GM18951 (cell line): ENCODE measurements at regions not wholly inside any gene's neighbourhood (a gene's known extent, or its start where the extent isn't known, plus 50 kb on each side); places are given as distances from the start of the nearest gene placed in this dataset.
"Not testable (repeated sequence)": the region's sequence is repeated elsewhere in the genome, so short reads cannot be mapped to it uniquely, and the experiment has no call there.

Experiments
- in situ Hi-C: fragments of 300-500 bp; cut with MboI; formaldehyde crosslinking; loops from one replicate; pipeline ENCODE4 v1.12.0; 2022; ENCODE audit warnings: low sequenced_read_pairs, mixed read lengths, inconsistent platforms; ENCODE audit not compliant: unreplicated experiment

DNA sequence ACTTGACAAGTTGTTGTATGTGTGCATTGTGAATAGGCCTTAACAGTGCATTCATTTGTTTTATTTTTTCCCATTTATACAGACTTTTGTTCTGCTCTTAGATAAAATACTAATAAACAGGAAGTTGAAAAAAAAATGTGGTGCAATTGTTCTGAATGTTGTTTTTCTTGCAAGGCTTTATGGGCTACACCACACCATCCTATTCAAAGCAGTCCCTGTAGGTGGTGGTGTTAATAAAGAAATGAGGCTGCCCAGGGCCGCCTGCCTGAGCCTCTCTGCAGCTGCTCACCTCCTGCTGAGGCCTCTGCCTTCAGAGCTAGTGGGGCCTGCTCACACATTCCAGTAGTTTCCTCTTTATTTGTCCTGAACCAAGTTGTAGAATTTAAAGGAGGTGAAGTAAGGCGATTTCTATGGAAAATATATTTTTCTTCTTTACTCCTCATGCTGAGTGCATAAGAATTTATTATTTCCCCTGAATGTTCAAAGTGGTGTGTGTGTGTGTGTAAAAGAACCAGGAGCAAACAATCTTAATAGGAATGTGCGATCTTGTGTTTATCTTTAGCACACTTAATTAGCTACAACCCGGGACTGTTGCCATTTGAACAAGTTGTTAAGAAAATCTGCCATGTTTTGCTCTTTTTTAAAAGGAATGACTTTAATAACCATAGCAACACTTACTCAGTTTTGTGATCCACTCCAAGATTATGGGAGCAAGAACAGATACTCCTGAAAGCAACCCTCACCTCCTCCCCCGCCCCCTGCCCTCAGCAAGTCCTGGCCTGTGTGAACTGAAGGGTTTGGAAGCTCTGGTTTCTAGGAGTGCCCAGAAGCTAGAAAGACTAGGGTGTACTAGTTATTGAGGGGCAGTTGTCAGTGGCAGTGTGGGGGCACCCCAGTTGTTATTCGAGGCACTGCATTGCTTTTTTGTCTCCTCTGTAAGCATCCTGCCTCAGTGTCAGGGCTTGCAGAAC, 251.6 kb upstream of the PLGLB2 start:
- in situ Hi-C loops = loop anchor here (25.0 kb wide), 1 partner anchor 516 kb away; the partner anchor contains the start of gene RNU2-63P

DNA sequence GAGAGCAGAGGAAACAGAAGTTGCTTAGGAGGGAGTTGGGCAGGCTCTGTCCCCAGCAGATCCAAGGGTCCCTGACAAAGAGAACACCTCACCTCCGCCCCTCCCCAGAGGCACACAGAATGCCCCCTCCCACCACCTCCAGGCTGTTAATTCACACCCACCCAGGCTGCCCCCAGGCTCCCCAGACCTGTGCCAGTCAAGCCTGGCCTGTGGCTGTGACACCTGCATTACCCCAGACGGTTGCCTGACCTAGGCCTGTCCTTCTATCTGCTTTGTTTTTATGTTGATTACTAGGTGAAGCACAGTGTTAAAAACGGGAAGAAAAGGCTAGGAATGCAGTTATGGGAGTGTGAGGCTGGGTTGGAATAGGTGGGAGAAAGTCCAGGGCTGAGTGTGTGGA, 250.8 kb upstream of the PLGLB2 start:
- in situ Hi-C loops = loop anchor here (25.0 kb wide), 1 partner anchor 515 kb away; the partner anchor contains the start of gene RNU2-63P

DNA sequence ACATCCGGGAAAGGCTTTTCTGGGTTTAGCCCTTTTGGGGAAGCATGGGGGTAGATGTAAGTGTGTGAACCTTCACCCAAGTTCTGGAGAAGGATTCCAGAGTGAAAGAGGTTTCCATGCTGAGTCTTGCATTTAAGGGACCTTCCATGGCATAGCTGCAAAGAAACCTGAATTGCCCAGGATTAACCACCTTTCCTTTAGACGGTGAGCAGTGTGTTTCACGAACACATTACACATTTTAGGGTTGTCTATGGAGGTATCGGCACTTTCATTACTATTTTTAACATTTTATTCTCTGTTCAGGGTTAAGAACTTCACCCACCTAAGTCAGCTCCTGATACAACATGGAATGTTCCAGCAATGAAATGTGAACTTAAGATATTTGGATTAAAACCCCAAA, 250.2 kb upstream of the PLGLB2 start:
- in situ Hi-C loops = loop anchor here (25.0 kb wide), 1 partner anchor 515 kb away; the partner anchor contains the start of gene RNU2-63P

- in situ Hi-C loops = loop anchor here (25.0 kb wide), 1 partner anchor 514 kb away; the partner anchor contains the start of gene RNU2-63P
Observed at GRCh38 chr2:87498169-87498853, 249.6 kb upstream of the PLGLB2 start.

GRCh38 chr2:87498854-87499238, 249.0 kb upstream of the PLGLB2 start:
- in situ Hi-C loops = loop anchor here (25.0 kb wide), 1 partner anchor 513 kb away; the partner anchor contains the start of gene RNU2-63P

GRCh38 chr2:87499860-87500259, 248.0 kb upstream of the PLGLB2 start:
- in situ Hi-C loops = loop anchor here (25.0 kb wide), 1 partner anchor 512 kb away; the partner anchor contains the start of gene RNU2-63P

DNA sequence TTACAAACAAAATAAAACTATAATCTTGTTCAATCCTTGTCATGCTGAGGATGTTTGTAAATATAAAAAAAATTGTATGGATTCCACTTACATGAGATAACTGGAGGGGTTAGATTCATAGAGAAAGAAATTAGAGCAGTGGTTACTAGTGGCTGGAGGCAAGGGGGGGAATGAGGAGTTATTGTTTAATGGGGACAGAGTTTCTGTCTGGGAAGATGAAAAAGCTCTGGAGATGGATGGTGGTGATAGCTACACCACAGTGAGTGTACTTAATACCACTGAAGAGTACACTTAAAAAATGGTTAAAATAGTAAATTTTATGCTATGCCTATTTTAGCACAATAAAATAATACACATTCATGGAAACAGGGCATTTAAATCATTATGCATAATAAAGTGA, 247.5 kb upstream of the PLGLB2 start:
- in situ Hi-C loops = not testable (repeated sequence)

GRCh38 chr2:87500951-87501350, 246.9 kb upstream of the PLGLB2 start:
- in situ Hi-C loops = not testable (repeated sequence)

- in situ Hi-C loops = not testable (repeated sequence)
Observed at GRCh38 chr2:87502948-87503347, 244.9 kb upstream of the PLGLB2 start.

DNA sequence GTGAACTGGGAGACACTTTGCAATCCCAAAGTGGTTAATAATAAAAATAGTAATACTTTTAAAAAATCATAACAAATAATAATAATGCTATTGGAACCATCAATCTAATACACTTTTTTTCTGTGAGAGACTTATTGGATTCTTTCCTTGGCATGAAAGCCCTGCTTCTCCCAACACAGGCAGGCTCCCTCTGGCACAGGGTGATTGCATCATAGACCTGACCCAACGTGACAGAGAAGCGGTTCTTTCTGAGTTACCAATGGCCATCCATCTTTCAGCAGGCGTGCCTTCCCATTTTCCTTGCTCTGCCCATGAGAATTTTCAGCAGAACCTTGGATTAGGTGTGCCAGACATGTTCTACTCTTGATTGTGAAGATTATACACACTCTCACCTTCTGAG, 242.6 kb upstream of the PLGLB2 start:
- in situ Hi-C loops = not testable (repeated sequence)

DNA sequence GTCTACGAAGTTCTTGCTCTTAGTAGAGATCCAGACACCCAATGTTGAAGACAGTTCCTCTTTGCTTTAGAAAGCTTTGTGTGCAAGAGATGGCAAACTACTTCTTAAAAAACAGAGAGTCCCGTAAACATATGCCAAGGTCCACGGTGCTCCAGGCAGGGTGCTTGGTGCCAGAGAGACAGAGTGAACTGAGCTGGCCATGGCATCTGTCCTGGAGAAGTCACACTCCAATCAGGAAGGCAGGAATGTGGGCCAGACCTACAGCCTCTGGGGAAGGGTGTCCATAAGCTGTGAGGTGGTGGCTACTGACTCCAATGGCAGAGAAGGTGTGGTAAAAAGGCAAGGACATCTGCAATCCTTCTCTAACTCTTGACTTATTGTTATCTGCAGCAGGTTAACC, 242.0 kb upstream of the PLGLB2 start:
- in situ Hi-C loops = not testable (repeated sequence)

- in situ Hi-C loops = not testable (repeated sequence)
Observed at GRCh38 chr2:87507378-87508348, 240.2 kb upstream of the PLGLB2 start.

DNA sequence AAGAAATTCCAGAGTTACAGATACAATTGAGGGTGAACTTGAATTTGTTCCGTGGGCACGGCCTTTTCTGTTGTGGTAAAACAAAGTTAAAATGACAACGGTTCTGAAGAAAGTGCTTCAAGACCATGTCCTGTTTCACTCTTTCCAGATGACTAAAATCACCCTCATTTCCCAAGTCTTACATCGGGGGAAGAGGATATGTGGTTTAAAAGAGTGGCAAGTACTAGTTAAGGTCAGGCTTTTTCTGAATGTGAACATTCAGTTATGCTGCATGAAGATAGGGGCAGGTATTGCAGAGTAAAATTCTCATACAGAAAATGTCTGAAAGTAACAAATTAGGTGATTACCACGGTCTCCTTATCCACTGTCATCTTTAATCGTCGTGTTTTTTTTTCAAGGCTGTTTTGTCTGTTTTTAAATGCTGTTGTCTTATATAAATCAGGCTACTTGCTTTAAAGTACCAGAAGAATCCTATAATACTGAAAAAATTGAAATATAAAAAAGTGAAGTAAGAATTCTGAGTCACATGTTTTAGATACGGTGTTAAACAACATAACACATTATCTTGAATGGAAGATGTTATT, 236.6 kb upstream of the PLGLB2 start:
- in situ Hi-C loops = not testable (repeated sequence)

DNA sequence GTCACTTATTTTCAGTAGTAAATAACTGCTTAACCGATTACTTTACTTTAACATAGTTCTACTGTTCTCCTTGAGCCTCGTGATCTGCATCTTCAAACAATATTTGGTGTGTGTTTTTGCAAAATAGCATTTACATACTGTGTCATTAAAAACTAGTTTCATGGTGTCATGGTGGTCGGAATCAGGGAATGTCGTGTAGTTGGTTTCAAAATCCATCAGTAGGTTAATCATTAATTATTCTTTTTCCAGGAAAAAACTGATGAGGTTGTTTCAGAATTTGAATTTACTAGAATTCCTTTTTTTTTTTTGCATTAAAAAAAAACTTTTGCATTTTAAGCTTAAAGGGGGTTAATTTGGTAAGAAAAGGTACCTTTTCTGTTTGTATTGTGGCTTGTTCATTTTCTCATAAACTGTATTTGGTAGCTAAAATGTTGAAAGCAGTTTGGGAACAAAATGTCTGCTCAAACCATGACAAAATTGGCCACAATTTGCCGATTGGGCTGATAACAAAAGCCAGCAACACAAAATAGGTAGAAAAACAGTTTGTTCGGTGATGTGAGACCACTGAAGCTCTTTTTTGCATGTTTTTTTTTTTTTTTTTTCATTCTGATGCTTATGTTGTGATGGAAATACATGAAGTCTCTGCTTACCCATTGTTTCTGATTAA, 234.9 kb upstream of the PLGLB2 start:
- in situ Hi-C loops = not testable (repeated sequence)

GRCh38 chr2:87514034-87514433, 233.9 kb upstream of the PLGLB2 start:
- in situ Hi-C loops = not testable (repeated sequence)

GRCh38 chr2:87514515-87514914, 233.4 kb upstream of the PLGLB2 start:
- in situ Hi-C loops = not testable (repeated sequence)

GRCh38 chr2:87515226-87515625, 232.7 kb upstream of the PLGLB2 start:
- in situ Hi-C loops = not testable (repeated sequence)

GRCh38 chr2:87515875-87516274, 232.0 kb upstream of the PLGLB2 start:
- in situ Hi-C loops = not testable (repeated sequence)
